BE2C (cell line): ENCODE measurements at regions not wholly inside any gene's neighbourhood (a gene's known extent, or its start where the extent isn't known, plus 50 kb on each side); places are given as distances from the start of the nearest gene placed in this dataset.

Experiments
- DNase-seq: peaks from one replicate; pipeline ENCODE4 v3.0.0-alpha.2; 2020
- H3K27me3 ChIP-seq: fragments of 250-450 bp; sonication (Bioruptor Pico); 2 replicates; pipeline ENCODE4 v1.5.1; 2020; ENCODE audit warnings: mild to moderate bottlenecking
- H3K36me3 ChIP-seq: fragments of 250-450 bp; sonication (Bioruptor Pico); 2 replicates; pipeline ENCODE4 v1.5.1; 2020; ENCODE audit warnings: mild to moderate bottlenecking
- H3K4me1 ChIP-seq: fragments of 250-450 bp; sonication (Bioruptor Pico); 2 replicates; pipeline ENCODE4 v1.5.1; 2020
- H3K4me3 ChIP-seq: 2 replicates; pipeline ENCODE4 v1.5.1; 2011; ENCODE audit warnings: low read depth, low read length
- H3K9me3 ChIP-seq: fragments of 250-450 bp; sonication (Bioruptor Pico); 2 replicates; pipeline ENCODE4 v1.5.1; 2020
- TF ChIP-seq, protein P1 (sequence below): IDR thresholded peaks from 2 replicates; pipeline ENCODE4 v1.5.1; 2012; ENCODE audit warnings: mild to moderate bottlenecking, low read depth, low read length

DNA sequence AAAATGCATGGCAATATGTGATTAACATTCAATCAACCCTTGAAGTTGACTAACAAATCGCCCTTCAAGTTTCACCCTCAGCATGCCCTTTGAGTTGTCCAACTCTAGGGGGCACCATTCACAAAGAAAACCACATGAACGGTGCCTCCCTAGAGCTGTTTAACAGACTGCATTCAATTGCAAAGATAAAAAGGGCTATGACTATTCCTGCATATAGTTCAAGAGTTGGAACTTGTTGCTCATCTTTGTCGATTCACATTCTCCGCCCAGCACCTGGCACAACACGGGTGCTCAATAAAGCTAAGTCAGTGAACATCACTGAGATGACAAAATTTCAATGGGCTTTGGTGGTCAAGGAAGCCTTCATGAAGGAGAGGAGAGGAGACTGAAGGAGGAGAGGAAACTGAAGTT lies 69.6 kb upstream of the SLC30A5 start:
- H3K4me3 ChIP-seq: no peak overlapping the region
- peak; percentile 62 for DNase-seq
- H3K9me3 ChIP-seq: no peaks in the 10 kb centered on the region
- peaks cover 22% of the 10 kb centered on the region for H3K4me1 ChIP-seq
- H3K27me3 ChIP-seq: no peaks in the 10 kb centered on the region
- TF ChIP-seq, protein P1, sequence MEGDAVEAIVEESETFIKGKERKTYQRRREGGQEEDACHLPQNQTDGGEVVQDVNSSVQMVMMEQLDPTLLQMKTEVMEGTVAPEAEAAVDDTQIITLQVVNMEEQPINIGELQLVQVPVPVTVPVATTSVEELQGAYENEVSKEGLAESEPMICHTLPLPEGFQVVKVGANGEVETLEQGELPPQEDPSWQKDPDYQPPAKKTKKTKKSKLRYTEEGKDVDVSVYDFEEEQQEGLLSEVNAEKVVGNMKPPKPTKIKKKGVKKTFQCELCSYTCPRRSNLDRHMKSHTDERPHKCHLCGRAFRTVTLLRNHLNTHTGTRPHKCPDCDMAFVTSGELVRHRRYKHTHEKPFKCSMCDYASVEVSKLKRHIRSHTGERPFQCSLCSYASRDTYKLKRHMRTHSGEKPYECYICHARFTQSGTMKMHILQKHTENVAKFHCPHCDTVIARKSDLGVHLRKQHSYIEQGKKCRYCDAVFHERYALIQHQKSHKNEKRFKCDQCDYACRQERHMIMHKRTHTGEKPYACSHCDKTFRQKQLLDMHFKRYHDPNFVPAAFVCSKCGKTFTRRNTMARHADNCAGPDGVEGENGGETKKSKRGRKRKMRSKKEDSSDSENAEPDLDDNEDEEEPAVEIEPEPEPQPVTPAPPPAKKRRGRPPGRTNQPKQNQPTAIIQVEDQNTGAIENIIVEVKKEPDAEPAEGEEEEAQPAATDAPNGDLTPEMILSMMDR: peak; percentile 95
- no peaks in the 10 kb centered on the region for H3K36me3 ChIP-seq

DNA sequence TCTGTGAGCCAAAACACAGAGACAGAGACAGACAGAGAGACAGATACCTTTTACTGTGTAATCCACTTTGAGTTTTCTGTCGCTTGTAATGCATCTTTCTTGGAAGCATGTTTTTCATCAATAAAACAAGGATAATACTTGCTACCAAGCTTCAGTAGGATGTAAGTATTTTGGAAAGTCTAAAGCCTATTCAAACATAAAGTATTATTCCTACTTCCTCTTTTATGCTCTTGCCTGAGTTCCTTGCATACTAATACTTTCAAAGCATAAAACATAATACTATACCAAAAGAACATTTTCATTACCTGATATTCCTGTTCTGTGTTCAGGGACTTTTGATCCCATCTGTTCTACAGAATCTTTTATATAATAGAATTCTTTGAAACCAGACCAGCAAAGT lies 64.5 kb upstream of the SLC30A5 start:
- Histone ChIP-seq H3K36me3 (no peaks in the 10 kb centered on the region), H3K4me3 (no peak overlapping the region), H3K4me1 (peaks cover 39% of the 10 kb centered on the region), H3K9me3 (no peaks in the 10 kb centered on the region), H3K27me3 (no peaks in the 10 kb centered on the region)
- no peak for DNase-seq
- TF ChIP-seq, protein P1: no peak

DNA sequence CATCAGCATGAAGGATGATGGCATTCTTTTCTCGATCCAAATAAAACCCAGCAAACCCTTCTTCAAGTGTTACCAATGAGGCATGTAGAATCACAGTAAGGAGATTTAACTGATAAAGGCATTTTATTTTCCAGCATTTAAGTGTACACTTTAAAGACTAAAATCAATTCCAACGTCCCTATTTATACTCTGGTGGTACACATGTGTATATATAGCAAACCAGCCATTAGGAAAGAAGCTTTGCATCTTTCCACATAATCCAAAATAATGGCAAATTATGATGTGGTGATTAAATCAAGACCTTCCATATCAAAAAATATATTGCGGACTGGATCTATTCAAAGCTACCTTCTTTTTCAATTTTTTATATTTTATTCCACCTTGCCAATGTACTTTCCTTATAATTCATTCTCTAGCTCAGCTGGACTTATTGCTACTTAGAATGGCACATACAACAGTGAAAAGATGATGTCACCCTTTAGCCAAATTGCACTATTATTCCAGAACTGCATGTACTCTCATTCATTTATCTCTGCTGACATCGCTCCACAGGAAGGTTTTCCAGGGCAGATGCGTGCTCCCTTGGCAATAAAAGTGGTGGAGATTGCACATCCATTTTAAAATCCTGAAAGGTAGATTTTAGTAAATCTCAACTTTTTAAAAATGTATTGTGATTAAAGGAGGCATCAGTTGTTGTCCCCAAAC lies 63.3 kb upstream of the SLC30A5 start:
- Histone ChIP-seq H3K36me3 (no peaks in the 10 kb centered on the region), H3K4me3 (no peak overlapping the region), H3K27me3 (no peaks in the 10 kb centered on the region), H3K4me1 (peaks cover 40% of the 10 kb centered on the region), H3K9me3 (no peaks in the 10 kb centered on the region)
- TF ChIP-seq, protein P1: no peak
- peak; percentile 47 for DNase-seq

DNA sequence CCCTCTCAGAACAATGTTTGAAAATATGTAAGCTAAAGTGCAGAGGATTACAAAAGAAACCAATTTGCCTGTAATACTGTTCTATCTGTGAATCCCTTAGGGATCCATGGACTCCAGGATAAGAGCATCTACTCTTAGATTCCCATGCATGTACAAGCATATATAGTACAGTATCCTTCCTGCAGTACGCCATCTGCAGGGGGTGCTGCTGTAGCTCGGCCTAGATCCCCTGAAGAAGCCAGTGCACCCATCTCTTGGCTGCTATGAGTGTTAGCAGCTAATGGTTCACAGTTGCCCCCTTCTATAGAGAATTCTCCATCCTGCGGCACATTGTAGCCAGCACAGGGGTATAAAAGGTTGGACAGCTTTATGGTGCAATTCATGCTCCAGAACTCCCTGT lies 61.8 kb upstream of the SLC30A5 start:
- no peak for DNase-seq
- TF ChIP-seq, protein P1: peak; percentile 46
- Histone ChIP-seq H3K4me3 (no peak overlapping the region), H3K36me3 (no peaks in the 10 kb centered on the region), H3K9me3 (no peaks in the 10 kb centered on the region), H3K4me1 (peaks cover 46% of the 10 kb centered on the region), H3K27me3 (no peaks in the 10 kb centered on the region)

DNA sequence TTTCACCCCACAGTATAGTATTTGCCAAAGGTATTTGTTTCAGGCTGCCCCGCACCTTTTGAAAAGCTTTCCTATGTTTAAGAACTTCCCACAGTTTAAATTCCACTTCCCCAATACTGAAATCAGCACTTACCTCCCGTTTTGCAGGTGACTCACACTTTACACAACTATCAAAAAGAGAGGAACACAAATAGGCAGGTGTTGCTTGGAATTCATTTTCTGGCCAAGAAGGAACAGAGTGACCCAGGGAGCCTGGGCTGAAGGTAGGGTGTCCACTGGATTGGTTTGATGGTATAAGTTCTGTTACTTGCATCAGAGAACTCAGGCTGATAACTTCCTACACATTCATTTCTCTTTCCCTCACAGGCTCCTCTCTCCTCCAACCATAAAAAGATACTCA lies 60.1 kb upstream of the SLC30A5 start:
- no peaks in the 10 kb centered on the region for H3K36me3 ChIP-seq
- no peaks in the 10 kb centered on the region for H3K9me3 ChIP-seq
- TF ChIP-seq, protein P1: no peak
- no peak for DNase-seq
- peaks cover 45% of the 10 kb centered on the region for H3K4me1 ChIP-seq
- H3K4me3 ChIP-seq: no peak overlapping the region
- no peaks in the 10 kb centered on the region for H3K27me3 ChIP-seq

DNA sequence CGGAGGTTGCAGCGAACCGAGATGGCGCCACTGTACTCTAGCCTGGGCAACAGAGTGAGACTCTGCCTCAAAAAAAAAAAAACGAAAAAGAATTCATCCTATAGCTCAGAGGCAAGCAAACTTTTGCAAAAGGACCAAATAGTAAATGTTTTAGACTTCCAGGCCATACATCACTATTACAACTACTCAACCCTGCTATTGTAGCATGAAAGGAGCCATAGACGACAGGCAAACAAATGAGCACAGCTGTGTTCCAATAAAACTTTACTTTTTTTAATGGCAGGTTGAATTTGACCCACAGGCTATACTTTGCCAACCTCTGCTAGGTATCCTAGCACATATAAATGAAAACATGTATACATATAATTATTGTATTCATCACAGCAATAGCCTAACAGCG lies 58.9 kb upstream of the SLC30A5 start:
- Histone ChIP-seq H3K36me3 (no peaks in the 10 kb centered on the region), H3K4me1 (peaks cover 33% of the 10 kb centered on the region), H3K4me3 (no peak overlapping the region), H3K27me3 (no peaks in the 10 kb centered on the region), H3K9me3 (no peaks in the 10 kb centered on the region)
- TF ChIP-seq, protein P1: no peak
- no peak for DNase-seq
